PFSK-1 (cell line): ENCODE measurements at regions not wholly inside any gene's neighbourhood (a gene's known extent, or its start where the extent isn't known, plus 50 kb on each side); places are given as distances from the start of the nearest gene placed in this dataset.

Source experiments
- FOXP2 ChIP-seq: optimal IDR thresholded peaks from 2 replicates; pipeline ENCODE3; 2011; ENCODE audit warnings: borderline replicate concordance, control low read depth, inconsistent platforms; ENCODE audit not compliant: insufficient read depth; ENCODE audit errors: extremely low read length, extremely low read depth
- POLR2AphosphoS5 ChIP-seq: IDR thresholded peaks from 2 replicates; pipeline ENCODE4 v1.6.1; 2012; ENCODE audit warnings: low read depth, mild to moderate bottlenecking, control low read depth, low read length, moderate library complexity
- REST ChIP-seq, 2 experiments: IDR thresholded peaks; 2 replicates each; pipeline versions ENCODE4 v1.6.1 to v1.8.0; 2011 to 2012; ENCODE audit warnings: low read depth in 2 of 2, low read length in 2 of 2, control low read depth in 1 of 2, inconsistent platforms in 1 of 2, mild to moderate bottlenecking in 1 of 2, moderate library complexity in 1 of 2; ENCODE audit not compliant: insufficient read depth in 1 of 2
- SIN3A ChIP-seq: IDR thresholded peaks from 2 replicates; pipeline ENCODE4 v1.6.1; 2012; ENCODE audit warnings: mild to moderate bottlenecking, low read length, moderate library complexity, borderline replicate concordance; ENCODE audit not compliant: insufficient read depth
- TAF1 ChIP-seq: IDR thresholded peaks from 2 replicates; pipeline ENCODE4 v1.6.1; 2012; ENCODE audit warnings: low read length, control low read depth, borderline replicate concordance; ENCODE audit not compliant: insufficient read depth

DNA sequence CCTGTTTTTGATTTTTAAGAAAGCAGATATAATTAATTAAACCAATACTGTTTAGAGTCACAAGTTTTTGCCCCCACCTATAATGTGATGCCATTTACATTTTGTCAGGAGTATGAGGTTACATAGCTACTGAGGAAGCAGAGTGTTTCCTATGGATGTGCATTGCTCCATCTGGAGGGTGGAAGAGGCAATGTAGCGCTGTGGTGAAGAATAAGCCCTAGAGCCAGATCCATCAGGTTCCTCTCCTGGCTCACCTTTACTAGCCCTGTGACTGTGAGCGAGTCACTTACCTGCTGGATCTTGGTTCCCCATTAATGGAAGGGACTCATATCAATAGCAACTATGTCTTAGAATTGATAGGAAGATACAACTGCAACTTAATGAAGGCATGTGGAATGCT is 216.0 kb downstream of the GPAM start:
- TF ChIP-seq POLR2AphosphoS5: no peak
- no peak for TF ChIP-seq TAF1
- TF ChIP-seq SIN3A: no peak
- no peak for TF ChIP-seq REST (IDR thresholded peaks at IDR 0.05; ENCODE audit: insufficient read depth in 1 of 2, low read depth in 2 of 2, low read length in 2 of 2)
- TF ChIP-seq FOXP2: no peak
